ENCODE measurements at regions not wholly inside any gene's neighbourhood (a gene's known extent, or its start where the extent isn't known, plus 50 kb on each side); places are given as distances from the start of the nearest gene placed in this dataset.

DNA sequence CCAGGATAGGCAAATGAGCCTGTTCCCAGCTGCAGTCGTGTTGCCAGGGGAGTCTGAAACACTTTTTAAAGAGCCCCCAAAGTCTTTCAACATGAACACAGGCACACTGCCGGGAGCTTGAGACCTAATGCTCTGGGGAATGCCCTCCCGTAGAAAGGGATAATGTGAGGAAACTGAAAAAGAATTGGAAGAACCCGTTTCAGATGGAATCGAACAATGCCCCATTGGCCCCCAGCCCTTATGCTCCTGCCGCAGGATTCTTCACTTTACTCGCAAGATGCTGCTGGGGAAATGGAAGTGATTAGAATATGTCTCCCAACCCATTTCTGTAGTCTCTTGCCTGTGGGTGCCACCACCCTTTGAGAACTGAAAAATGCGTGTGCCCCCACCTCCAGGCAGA is 136.3 kb upstream of the GATA6 start:
- DNase-seq (ENCODE audit: low read depth in 4 of 4, low spot score in 2 of 4): no peak

DNA sequence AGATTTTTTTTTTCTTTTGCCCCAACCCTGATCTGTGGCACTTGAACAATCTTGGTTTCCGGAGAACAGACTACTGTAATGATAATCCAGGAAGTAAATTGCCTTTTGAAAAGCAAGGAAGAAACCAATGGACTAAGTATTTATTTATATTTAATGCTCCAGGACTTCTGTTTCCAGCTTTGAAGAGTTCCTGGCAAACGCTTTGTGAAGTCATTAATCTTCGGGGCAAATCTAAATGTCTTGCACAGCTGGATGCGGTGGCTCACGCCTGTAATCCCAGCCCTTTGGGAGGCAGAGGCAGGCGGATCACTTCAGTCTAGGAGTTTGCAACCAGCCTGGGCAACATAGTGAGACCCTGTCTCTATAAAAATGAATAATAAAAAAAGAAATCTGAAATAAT is 135.1 kb upstream of the GATA6 start:
- DNase-seq (ENCODE audit: low read depth in 4 of 4, low spot score in 2 of 4): no peak

DNA sequence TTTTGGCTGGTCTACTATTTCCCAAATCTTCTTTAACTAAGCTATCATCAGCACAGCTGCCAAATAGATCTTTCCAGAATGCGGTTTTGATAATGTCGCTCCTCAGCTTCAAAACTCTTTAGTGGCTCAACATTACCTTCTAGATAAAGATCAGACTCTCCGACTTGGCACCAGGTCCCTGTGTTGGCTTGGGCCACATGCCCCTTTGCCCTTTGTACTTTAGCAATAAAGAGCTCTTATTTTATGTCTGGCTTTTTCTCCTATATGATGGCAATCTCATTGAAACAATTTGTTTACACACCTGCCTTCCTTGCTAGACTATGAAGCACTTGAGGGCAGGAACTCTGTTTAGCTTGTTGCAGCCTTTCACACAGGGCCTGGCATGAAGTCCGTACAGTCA is 128.9 kb upstream of the GATA6 start:
- DNase-seq (ENCODE audit: low read depth in 4 of 4, low spot score in 2 of 4): no peak

DNA sequence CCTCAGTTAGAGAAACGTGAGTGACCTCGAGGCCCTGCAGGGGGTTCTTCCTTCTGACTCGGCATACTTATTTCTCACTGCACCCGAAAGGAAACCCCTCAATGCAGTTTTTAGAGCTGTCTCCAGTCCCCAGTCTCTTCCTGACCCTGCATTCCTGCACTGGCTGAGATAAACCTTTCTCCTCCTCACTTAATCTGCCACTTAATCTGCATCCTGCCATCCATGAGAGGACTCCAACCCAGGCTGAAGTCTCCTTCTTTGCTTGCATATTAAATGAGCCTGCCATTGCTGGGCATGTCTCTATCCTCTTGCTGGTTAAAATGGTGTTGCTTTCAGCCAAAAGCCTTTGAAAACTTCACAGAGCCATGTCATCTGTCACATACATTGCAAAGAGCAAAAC is 125.6 kb upstream of the GATA6 start:
- DNase-seq (ENCODE audit: low read depth in 4 of 4, low spot score in 2 of 4): no peak

DNA sequence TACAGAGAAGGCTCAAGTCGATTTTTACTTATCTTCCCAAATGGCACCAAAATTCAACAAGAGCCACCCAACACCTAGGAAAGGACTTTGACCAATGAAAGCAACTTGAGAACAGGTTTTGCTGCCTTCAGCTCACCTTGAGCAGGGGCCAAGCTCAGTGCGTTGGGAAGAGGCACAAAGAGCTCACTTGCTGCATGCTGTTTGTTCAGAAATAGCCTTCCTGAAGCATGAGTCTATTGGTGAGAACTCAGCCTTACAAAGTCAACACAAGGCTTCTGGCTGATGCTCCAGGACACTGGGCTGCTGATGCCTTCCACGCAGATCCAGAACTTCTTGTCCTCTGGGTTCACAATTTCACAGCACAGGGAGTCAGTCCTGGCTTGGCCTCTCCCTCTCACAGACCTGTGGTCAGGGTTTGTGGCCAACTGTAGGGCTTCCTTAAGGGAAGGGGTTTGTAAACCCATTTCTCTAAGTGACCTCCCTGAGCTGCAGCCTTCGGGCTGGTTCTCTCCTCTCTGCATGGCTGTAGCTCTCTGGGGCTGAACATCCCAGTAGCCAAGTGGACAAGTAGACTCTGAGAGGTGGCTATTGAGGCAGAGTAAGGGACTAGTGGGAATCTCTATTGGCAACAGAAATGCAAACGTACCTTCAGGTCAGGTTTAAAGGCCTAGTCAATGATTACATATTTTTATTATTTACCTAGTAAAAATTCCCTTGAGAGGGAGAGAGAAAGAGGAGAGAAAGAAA is 124.7 kb upstream of the GATA6 start:
- no peak for DNase-seq (ENCODE audit: low read depth in 4 of 4, low spot score in 2 of 4)

DNA sequence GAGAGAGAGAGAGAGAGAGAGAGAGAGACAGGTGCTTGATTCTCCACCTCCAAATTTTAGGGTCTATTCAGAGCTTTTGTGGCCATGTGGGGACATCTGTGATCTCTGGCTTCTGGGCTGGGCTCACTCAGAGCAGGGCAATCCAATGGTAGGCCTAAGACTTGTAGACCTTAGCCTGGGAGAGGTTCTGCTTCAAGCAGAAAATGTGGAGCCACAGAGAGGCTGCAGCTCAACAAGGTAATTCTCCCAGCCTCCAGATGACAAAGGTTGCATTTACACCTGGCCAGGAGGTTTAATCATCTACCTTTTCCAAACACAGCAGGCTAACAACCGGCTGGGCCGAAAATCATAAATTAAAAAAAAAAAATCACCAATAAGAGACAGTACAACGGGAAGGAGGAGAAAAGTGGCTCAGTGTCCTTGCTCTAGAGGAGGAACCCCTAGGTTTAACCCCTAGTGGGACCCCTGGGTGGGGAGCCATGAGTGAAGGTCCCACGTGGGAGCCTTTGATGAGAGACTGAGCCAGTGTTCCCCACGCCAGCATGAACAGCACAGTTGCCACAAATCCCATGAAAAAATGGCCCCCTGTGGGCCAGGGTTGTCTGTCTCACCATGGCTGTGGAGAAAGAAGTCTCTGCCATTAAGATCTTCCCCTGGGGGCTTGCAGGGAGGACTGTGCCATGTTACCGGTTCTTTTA is 124.0 kb upstream of the GATA6 start:
- DNase-seq (ENCODE audit: low read depth in 4 of 4, low spot score in 2 of 4): no peak

DNA sequence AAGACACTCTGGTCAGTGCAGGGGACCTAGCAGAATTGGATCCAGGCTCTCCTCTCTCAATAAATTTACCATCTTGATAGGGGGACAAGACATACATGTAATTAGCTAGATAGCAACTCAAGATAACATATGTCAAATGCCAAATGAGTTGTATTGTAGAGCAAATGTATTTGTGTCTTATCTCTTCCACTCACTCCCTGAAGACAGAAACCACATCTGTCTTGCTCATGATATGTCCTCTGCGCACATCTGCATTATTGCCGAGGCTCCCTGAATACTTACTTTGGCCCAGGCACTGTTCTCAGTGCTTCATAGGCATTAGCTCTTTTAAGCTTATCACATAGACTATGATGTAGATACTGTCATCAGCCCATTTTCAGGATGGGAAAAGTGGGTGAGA is 122.9 kb upstream of the GATA6 start:
- DNase-seq (ENCODE audit: low read depth in 4 of 4, low spot score in 2 of 4): no peak

DNA sequence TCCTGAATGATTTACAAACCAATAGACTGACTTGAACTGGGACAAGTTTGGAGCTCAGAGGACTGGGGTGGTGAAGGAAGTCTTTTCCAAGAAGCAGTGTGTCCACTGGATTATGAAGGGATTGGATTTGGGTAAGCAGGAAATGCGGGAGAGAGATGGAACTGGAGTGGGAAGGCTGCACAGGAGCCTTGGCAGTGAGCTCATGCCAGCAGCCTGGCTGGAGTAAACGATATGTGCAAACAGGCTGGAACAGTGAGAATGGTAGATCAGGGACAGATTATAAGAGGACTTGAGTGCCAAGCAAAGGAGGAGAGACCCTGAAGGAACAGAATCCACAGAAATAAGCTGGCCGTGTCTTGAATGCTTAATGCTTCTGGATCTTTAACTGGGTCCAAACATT is 121.9 kb upstream of the GATA6 start:
- DNase-seq (ENCODE audit: low read depth in 4 of 4, low spot score in 2 of 4): no peak

DNA sequence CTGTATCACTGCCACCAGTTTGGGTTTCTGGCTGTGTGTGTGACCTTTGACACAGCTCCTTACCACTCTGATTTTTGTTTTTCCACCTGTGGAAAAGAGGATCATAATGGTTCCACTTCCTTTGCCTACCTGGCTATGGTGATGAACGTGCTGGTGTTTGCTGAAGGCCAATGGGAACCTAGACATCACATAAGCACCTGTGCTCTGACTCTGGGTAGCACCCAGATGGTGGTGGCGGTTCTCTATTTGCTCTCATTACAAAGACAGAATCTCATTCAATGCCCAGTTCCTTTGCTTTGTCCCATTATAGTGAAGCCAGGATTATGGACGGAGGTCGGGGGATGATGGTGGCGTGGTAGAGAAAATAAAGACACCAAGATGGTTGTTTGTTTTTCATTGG is 121.2 kb upstream of the GATA6 start:
- no peak for DNase-seq (ENCODE audit: low read depth in 4 of 4, low spot score in 2 of 4)

DNA sequence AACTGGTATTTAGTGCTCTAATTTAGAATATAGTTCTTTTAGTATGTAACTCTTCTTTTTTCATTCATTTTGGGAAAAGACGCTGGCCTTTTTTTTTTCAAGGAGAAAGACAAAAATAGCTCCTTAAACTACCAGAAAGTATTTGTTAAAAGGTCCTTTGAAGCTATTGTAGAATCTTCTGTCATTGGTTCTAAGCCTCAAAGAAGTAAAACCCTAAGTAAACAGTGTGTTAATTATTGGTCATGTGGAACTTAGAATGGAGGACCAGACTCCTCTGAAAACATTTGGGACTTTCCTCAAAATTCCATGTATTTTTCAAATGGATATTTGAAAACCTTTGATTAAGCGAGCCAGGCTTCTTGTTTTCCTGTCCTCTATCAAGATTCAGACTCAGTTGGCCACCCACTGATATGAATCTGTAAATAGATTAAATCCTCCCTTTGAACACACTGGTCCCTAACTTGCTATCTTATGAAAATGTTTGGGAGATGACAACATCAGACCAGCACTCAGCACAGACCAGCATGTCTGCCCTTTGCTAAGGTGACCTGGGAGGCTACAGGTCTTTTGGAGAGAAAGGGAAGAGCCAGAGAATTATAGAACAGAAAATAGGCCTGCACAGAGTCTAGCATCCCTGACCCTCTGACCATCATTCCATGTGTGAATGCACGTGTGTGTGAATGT is 120.3 kb upstream of the GATA6 start:
- no peak for DNase-seq (ENCODE audit: low read depth in 4 of 4, low spot score in 2 of 4)

DNA sequence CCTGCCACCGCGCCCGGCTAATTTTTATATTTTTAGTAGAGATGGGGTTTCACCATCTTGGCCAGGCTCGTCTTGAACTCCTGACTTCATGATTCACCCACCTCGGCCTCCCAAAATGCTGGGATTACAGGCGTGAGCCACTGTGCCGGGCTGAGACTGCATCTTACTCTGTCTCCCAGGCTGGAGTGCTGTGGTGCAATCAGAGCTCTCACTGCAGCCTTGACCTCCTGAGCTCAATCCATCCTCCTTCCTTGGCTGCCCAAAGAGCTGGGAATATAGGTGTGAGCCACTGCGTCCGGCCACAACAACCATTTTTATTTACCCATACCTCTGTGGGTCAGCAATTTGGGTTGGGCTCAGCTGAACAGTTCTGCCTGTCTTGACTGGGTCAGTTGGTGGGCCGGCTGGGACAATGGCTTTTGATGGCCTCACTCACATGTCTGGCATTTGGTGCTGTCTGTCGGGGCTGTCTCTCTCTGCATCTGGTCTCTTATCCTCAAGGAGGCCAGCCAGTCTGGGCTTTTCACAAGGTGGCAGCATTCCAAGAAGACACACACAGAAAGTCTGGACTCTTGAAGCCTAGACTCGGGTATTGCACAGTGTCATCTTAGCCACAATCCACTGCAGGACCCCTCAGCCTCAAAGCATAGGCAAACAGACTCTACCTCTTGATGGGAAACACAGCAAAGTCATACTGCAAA is 116.8 kb upstream of the GATA6 start:
- no peak for DNase-seq (ENCODE audit: low read depth in 4 of 4, low spot score in 2 of 4)

DNA sequence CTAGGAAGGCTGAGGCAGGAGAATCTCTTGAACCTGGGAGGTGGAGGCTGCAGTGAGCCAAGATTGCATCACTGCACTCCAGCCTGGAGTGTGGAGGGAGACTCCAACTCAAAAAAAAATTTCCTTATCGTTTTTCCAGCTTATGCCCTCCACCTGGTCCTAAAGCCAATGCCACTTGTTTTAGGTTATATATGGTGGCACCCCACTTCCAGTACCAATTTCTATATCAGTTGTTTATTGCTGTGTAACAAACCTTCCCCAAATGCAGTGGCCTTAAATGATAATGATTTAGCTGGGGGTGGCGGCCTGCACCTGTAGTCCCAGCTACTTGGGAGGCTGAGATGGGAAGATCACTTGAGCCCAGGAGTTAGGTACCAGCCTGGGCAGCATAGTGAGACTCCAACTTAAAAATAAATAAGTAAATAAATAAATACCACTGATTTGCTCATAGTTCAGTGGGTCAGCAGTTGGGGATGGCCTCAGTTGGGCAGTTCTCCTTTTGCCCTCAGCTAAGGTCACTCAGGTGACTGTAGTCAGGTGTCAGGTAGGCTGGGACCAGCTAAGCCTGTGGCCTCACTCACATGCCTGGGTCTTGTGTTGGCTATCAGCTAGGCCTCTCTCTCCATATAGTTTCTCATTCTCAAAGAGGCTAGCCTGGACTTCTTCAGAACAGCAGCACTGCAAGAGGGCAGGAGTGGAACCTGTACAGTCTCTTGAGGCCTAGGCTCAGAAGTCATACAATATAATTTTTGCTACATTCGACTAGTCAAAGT is 113.7 kb upstream of the GATA6 start:
- no peak for DNase-seq (ENCODE audit: low read depth in 4 of 4, low spot score in 2 of 4)

DNA sequence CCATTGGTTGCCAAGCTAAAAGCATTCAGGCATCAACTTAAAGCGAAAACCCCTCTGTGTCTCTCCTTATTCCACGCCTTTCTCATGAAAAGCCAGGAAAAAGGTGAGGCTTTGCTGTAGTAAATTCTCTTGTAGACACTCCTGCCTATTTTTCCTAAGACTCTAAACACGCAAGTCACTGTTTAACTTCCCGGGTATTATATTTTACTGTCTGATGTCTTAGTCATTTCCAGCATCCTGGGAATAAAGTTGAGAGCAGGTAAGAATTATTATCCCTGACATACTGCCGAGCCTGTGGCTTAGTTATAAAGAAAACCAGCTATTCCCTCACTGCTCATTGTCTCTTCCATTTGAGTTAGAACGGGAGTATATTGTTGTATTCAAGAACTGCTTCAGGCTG is 112.4 kb upstream of the GATA6 start:
- no peak for DNase-seq (ENCODE audit: low read depth in 4 of 4, low spot score in 2 of 4)

DNA sequence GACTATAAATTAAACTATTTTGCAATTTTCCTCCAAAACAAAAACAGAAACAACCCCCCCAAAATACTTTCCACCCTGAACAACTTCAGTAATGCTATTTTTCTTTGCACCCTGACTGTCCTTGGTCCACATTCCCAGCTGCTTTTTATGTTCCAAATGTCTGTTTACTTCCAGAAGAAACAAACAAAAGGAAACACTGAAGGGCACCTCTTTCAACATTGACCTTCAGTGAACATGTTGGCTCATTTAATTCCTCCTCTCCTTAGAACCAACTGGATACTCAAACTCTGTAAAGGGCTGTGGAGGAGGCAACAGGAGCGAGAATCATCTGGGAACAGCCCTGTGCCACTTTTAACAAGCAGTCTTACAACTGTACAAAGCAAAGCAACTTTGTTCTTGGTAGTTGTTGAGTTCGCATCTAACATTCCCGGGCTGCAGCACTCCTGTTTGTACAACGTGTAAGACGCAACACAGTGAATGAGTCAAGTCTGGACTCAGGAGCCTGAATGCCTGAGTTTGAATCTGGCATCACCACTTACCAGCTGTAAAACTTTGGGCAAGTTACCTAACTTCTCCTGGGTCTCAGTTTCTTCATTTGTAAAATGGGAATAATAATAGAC is 111.4 kb upstream of the GATA6 start:
- DNase-seq (ENCODE audit: low read depth in 4 of 4, low spot score in 2 of 4): no peak

DNA sequence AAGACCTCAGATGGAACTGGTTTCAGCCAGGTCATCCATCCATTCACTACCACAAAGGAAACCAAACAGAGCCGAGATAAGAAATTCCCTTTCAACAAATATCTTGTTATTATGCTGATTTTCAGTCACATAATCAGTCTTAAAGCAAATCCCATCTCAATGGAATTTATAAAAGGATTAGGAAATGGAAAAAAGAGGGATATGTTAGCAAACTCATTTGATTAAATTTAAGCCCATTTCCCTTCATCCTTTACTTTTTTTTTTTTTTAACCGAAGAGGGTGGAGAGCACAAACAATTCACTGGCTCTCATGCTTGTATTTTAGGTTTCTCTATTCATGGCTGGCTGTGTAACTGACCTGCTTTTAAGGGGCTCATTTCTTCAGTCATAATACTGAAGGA is 109.0 kb upstream of the GATA6 start:
- no peak for DNase-seq (ENCODE audit: low read depth in 4 of 4, low spot score in 2 of 4)

DNA sequence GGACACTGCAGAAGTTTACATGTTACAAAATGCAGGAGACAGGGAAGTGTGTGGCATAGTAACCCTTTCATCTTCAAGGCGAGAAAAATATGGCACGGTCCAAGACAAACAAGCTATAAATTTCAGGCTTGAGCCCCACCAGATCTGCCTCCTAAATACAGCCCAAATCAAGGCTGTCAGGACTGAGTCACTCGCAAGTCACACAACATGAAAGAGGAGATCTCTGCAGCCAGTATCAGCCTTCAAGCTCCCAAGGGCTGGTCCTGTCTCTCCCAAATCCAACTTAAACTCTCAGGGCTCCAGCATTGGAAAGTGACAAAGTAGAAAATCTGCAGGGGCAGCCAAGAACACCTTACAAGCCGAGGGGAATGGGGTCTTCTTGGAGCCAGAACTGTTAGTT is 106.3 kb upstream of the GATA6 start:
- no peak for DNase-seq (ENCODE audit: low read depth in 4 of 4, low spot score in 2 of 4)

DNA sequence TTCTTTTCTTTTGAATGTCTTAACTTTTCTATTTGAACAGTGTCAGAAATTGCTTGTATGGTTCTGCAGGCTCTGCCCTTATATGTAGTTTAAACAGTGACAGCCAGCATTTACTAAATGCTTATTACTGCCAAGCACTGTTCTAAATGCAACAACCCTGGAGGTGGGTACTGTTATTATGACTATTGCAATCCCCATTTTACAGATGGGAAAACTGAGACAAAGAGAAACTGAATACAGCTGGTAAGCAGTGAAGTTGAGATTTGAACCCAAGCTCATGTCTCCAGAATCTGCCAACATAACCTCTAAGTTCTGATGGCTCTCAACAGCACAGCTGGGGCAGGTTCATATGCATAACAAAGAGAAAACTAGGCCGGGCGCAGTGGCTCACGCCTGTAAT is 105.7 kb upstream of the GATA6 start:
- DNase-seq (ENCODE audit: low read depth in 4 of 4, low spot score in 2 of 4): no peak

DNA sequence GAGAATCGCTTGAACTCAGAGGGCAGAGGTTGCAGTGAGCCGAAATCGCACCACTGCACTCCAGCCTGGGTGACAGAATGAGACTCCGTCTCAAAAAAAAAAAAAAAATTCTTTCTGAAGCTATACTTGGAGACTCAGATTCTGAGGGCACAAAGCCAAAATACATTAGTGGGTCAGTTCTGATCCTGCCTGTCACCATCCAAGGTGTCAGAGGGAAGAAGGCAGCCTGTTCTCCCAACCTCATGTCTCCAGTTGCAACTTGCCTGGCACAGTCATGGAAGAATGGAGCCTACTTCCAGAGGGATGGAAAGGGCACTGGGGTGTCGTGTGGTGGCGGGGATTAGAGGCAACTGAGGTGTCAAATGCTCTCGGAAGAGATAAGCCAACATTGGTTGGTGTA is 104.8 kb upstream of the GATA6 start:
- no peak for DNase-seq (ENCODE audit: low read depth in 4 of 4, low spot score in 2 of 4)

DNA sequence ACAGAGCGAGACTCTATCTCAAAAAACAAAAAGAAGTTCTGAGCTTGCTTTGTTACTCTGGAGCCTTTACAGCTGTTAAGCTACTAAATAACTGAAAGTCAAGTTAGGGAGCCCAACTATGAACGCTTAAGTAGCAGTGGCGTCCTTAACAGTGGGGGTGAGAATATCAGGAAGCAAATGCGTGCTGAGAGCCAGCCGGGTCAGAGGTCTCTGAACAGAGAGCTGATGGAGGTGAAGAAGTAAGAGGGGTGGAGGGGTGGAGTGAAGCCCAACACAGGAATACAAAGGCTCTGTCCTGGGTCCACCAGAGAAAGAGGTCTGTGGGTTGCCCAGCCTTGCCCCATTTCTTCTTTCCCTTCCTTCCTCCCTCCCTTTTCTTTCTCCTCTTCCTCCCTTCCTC is 104.1 kb upstream of the GATA6 start:
- no peak for DNase-seq (ENCODE audit: low read depth in 4 of 4, low spot score in 2 of 4)

DNA sequence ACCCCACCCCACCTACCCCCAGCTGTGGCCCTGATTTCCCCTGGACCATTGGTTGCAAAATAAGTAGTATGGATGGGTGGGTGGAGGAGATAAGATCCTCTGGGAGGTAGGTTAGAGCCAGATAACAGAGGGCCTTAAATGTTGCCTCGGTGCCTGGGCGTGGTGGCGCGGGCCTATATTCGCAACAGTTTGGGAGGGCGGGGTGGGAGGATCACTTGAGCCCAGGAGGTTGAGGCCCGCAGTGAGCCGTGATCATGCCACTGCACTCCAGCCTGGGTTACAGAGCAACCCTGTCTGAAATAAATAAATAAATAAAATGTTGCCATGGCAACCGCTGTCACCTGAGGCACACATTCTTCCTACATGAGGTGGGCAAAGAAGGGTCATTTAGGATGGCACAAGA is 103.3 kb upstream of the GATA6 start:
- DNase-seq (ENCODE audit: low read depth in 4 of 4, low spot score in 2 of 4): no peak
